Mesendoderm (in vitro differentiated cells): ENCODE measurements at regions not wholly inside any gene's neighbourhood (a gene's known extent, or its start where the extent isn't known, plus 50 kb on each side); places are given as distances from the start of the nearest gene placed in this dataset.

ENCODE experiments used
- DNase-seq: peaks from one replicate; pipeline ENCODE4 v3.0.0; 2013
- H2AK5ac ChIP-seq: 2 replicates; pipeline ENCODE4 v1.6.1; 2013; ENCODE audit warnings: low read length, inconsistent platforms
- H2BK120ac ChIP-seq: 2 replicates; pipeline ENCODE4 v1.6.1; 2013; ENCODE audit warnings: low read depth, mild to moderate bottlenecking, low read length, moderate library complexity, mixed read lengths
- H2BK15ac ChIP-seq: replicated peaks from 2 replicates; pipeline ENCODE4 v1.6.1; 2013; ENCODE audit warnings: low read depth, mild to moderate bottlenecking, moderate library complexity
- H2BK5ac ChIP-seq: 2 replicates; pipeline ENCODE4 v1.6.1; 2013; ENCODE audit warnings: low read length, inconsistent platforms
- H3K18ac ChIP-seq: 2 replicates; pipeline ENCODE4 v1.6.1; 2013; ENCODE audit warnings: mild to moderate bottlenecking, low read length, mixed read lengths
- H3K23ac ChIP-seq: one replicate; pipeline ENCODE4 v1.6.1; 2013; ENCODE audit warnings: low read length
- H3K27ac ChIP-seq: 2 replicates; pipeline ENCODE4 v1.5.1; 2013; ENCODE audit warnings: low read depth, mild to moderate bottlenecking, inconsistent platforms, low read length, moderate library complexity
- H3K27me3 ChIP-seq: 2 replicates; pipeline ENCODE4 v1.6.1; 2013; ENCODE audit warnings: low read length, control low read depth, mild to moderate bottlenecking, inconsistent platforms; ENCODE audit not compliant: insufficient read depth, poor library complexity
- H3K36me3 ChIP-seq: 2 replicates; pipeline ENCODE4 v1.6.1; 2013; ENCODE audit warnings: low read length, inconsistent platforms; ENCODE audit not compliant: control insufficient read depth, insufficient read depth
- H3K4ac ChIP-seq: one replicate; pipeline ENCODE4 v1.6.1; 2013; ENCODE audit warnings: low read depth, mild to moderate bottlenecking, low read length, moderate library complexity
- H3K4me1 ChIP-seq: 2 replicates; pipeline ENCODE4 v1.6.1; 2013; ENCODE audit warnings: low read depth, low read length, inconsistent platforms; ENCODE audit not compliant: control insufficient read depth
- H3K4me2 ChIP-seq: 2 replicates; pipeline ENCODE4 v1.6.1; 2013; ENCODE audit warnings: low read length
- H3K4me3 ChIP-seq: 2 replicates; pipeline ENCODE4 v1.5.1; 2013; ENCODE audit warnings: mild to moderate bottlenecking, low read length
- H3K56ac ChIP-seq: one replicate; pipeline ENCODE4 v1.6.1; 2013; ENCODE audit warnings: low read length
- H3K79me1 ChIP-seq: 2 replicates; pipeline ENCODE4 v1.6.1; 2013; ENCODE audit warnings: low read length, inconsistent platforms
- H3K79me2 ChIP-seq: 2 replicates; pipeline ENCODE4 v1.6.1; 2013; ENCODE audit warnings: mild to moderate bottlenecking, low read length; ENCODE audit not compliant: control insufficient read depth, insufficient read depth
- H3K9ac ChIP-seq: 2 replicates; pipeline ENCODE4 v1.6.1; 2013; ENCODE audit warnings: low read length, inconsistent platforms
- H4K5ac ChIP-seq: one replicate; pipeline ENCODE4 v1.6.1; 2013; ENCODE audit warnings: low read length
- H4K8ac ChIP-seq: one replicate; pipeline ENCODE4 v1.6.1; 2013; ENCODE audit warnings: low read depth, mild to moderate bottlenecking, control low read depth, low read length, moderate library complexity
- WGBS: extraction: QIAGEN DNeasy Blood & Tissue Kit; methylation state at CpG from one replicate; pipeline ENCODE4 v1.1.7; 2013; ENCODE audit warnings: low lambda C conversion rate, missing lambda C conversion rate; ENCODE audit not compliant: insufficient coverage; ENCODE audit errors: extremely low coverage; 5-methylcytosine and 5-hydroxymethylcytosine counted together

DNA sequence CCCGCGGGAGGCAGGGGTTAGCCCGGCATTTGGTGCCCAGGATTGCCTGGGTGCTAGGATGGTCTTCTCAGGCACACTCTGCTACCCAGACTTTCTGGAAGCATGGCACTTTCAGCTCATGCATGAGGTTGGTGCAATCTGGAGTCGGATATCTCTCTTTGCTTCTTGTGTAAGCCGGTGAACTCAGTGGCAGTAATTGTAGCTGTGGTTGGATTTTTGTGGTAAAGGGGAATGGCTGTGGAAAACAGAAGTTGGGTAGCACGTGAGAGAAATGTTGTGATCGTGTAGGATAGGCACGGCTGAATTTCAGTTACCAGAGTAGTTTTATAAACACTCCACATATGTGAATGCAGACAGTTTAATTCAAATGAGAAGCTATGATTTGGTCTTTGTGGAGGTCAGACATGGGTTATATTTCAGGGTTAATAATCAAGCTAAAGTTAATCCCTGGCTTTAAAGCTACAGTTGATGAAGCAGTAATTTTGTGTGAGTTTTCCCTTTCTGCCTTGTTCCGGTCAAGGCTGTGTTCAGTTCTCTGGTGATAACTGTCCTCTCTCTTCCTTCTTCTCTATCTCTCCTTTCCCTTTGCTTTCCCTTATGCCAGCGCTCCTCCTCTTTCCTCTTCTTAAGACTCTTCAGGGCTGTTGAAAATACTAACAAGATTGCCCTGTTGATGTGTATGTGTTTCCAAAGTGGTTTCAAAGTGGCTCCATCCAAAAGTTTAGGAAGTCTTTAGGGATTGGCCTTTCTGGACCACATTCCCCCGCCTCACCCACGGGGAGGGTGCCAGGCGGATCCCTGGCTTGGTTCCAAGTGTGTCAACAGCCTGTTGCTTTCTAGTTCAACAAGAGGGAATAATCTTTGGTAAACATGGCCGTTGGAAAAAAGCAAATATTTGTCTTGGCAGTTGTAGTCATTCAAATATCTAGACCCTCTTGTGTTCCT is 404.6 kb upstream of the C2CD4B start:
- Histone ChIP-seq H3K23ac (no peak overlapping the region), H3K27ac (no peak overlapping the region), H2BK120ac (no peak overlapping the region), H3K4ac (no peak overlapping the region), H4K5ac (no peak overlapping the region), H3K79me1 (peaks cover 3% of the 10 kb centered on the region), H2BK15ac (no peak overlapping the region), H3K9ac (no peak overlapping the region), H3K4me3 (no peak overlapping the region), H3K4me2 (no peak overlapping the region), H3K27me3 (no peaks in the 10 kb centered on the region), H2BK5ac (no peak overlapping the region), H2AK5ac (no peak overlapping the region), H3K36me3 (no peaks in the 10 kb centered on the region), H4K8ac (no peak overlapping the region), H3K4me1 (peaks cover 13% of the 10 kb centered on the region), H3K56ac (no peak overlapping the region), H3K18ac (no peak overlapping the region), H3K79me2 (no peaks in the 10 kb centered on the region)
- WGBS = 100% methylated on average over 2 of the region's 14 CpGs
- DNase-seq = no peak

DNA sequence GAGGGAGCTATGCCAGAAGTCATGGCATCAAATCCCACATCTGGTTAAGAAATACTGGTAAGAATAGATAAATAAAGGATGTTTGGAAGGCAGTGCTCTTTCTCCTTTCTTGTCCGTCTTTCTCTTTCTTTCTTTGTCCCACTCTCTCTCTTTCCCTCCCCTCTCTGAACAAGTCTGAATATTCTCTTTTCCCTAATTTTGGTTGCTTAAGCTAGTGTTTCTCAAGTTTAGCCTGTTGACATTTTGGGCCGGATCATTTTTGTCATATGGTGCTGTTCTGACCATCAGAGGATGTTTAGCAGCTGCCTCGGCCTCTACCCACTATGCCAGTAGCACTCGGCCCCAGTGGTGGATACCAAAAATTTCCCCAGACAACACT is 405.3 kb upstream of the C2CD4B start:
- no CpG with 5 or more reads among the region's 4 CpGs for WGBS
- DNase-seq = no peak
- Histone ChIP-seq H4K8ac (no peak overlapping the region), H3K4me3 (no peak overlapping the region), H3K36me3 (no peaks in the 10 kb centered on the region), H2BK5ac (no peak overlapping the region), H4K5ac (no peak overlapping the region), H3K27me3 (no peaks in the 10 kb centered on the region), H2BK15ac (no peak overlapping the region), H3K4me2 (no peak overlapping the region), H2AK5ac (no peak overlapping the region), H3K4ac (no peak overlapping the region), H3K9ac (no peak overlapping the region), H3K79me1 (peaks cover 3% of the 10 kb centered on the region), H3K23ac (no peak overlapping the region), H2BK120ac (no peak overlapping the region), H3K4me1 (peaks cover 12% of the 10 kb centered on the region), H3K18ac (no peak overlapping the region), H3K27ac (no peak overlapping the region), H3K79me2 (no peaks in the 10 kb centered on the region), H3K56ac (no peak overlapping the region)

- Histone ChIP-seq H3K56ac (no peak overlapping the region), H4K5ac (no peak overlapping the region), H3K79me1 (peaks cover 3% of the 10 kb centered on the region), H3K79me2 (no peaks in the 10 kb centered on the region), H3K36me3 (no peaks in the 10 kb centered on the region), H3K23ac (no peak overlapping the region), H2BK5ac (no peak overlapping the region), H3K4ac (no peak overlapping the region), H2BK120ac (no peak overlapping the region), H2AK5ac (no peak overlapping the region), H3K4me3 (no peak overlapping the region), H3K27me3 (no peaks in the 10 kb centered on the region), H3K4me2 (no peak overlapping the region), H3K4me1 (peaks cover 5% of the 10 kb centered on the region), H3K18ac (no peak overlapping the region), H2BK15ac (no peak overlapping the region), H4K8ac (no peak overlapping the region), H3K9ac (no peak overlapping the region), H3K27ac (no peak overlapping the region)
- no peak for DNase-seq
- 100% methylated on average over 2 of the region's 7 CpGs for WGBS
Observed at GRCh38 chr15:62571072-62571471, 406.0 kb upstream of the C2CD4B start.

DNA sequence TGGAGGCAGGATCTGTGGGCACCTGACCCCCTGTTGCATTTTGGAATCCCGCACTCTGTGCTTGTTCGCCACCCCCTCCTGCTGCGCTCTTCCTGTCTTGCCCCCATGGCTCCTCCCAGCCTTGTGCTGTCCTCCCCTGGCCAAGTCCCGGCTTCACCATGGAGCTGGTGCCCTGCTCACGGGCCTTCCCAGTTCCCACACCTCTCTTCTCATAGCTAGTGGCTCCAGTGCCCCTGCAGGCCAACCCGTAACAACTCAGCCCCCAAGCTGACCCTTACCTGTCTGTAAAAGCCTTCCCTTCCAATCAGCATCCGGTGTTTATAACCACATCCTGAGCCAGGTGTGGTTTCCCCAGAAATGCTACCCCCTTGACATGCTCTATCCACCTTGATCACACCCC is 407.7 kb upstream of the C2CD4B start:
- H3K4me2 ChIP-seq = no peak overlapping the region
- H4K5ac ChIP-seq = no peak overlapping the region
- H4K8ac ChIP-seq = no peak overlapping the region
- no peak overlapping the region for H3K4me3 ChIP-seq
- H3K27ac ChIP-seq = no peak overlapping the region
- peak; percentile 75 for DNase-seq
- H2BK120ac ChIP-seq = no peak overlapping the region
- no peak overlapping the region for H2AK5ac ChIP-seq
- peaks cover 3% of the 10 kb centered on the region for H3K79me1 ChIP-seq
- peaks cover 3% of the 10 kb centered on the region for H3K4me1 ChIP-seq
- H3K4ac ChIP-seq = no peak overlapping the region
- no peak overlapping the region for H2BK15ac ChIP-seq
- H3K9ac ChIP-seq = no peak overlapping the region
- H3K18ac ChIP-seq = no peak overlapping the region
- no peak overlapping the region for H2BK5ac ChIP-seq
- no peaks in the 10 kb centered on the region for H3K27me3 ChIP-seq
- no peaks in the 10 kb centered on the region for H3K79me2 ChIP-seq
- no CpG with 5 or more reads among the region's 7 CpGs for WGBS
- no peak overlapping the region for H3K23ac ChIP-seq
- H3K56ac ChIP-seq = peak overlapping the region; percentile 62
- H3K36me3 ChIP-seq = no peaks in the 10 kb centered on the region

- no peak overlapping the region for H3K4me2 ChIP-seq
- H3K23ac ChIP-seq = no peak overlapping the region
- no peak overlapping the region for H2BK120ac ChIP-seq
- no peak overlapping the region for H3K4ac ChIP-seq
- H2BK15ac ChIP-seq = no peak overlapping the region
- no peaks in the 10 kb centered on the region for H3K36me3 ChIP-seq
- H3K27me3 ChIP-seq = no peaks in the 10 kb centered on the region
- DNase-seq = no peak
- no peak overlapping the region for H2BK5ac ChIP-seq
- no peak overlapping the region for H3K4me3 ChIP-seq
- H3K79me1 ChIP-seq = peaks cover 3% of the 10 kb centered on the region
- H4K8ac ChIP-seq = no peak overlapping the region
- H3K56ac ChIP-seq = no peak overlapping the region
- H2AK5ac ChIP-seq = no peak overlapping the region
- H3K9ac ChIP-seq = no peak overlapping the region
- no peak overlapping the region for H3K27ac ChIP-seq
- no CpG with 5 or more reads among the region's 3 CpGs for WGBS
- no peak overlapping the region for H4K5ac ChIP-seq
- peaks cover 3% of the 10 kb centered on the region for H3K4me1 ChIP-seq
- H3K79me2 ChIP-seq = no peaks in the 10 kb centered on the region
- H3K18ac ChIP-seq = no peak overlapping the region
Observed at GRCh38 chr15:62573876-62574275, 408.8 kb upstream of the C2CD4B start.

DNA sequence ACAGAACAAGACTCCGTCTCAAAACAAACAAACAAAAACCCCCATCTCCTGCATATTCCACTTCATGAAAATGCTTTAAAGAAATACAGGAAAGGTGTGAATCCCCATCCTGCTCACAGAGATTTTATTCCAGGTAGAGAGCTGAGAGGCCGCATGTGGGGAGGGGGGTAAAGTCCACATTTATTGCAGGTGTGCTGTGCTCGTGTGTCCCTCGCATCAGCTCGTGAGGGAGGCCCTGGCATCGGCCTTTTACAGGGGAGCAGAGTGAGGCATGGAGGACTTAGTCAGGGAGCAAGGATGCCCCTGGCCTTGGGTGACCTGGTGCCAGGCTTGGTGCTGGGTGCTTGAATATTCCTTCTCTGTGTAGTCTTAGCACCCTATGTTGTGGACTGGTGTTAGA is 413.5 kb upstream of the C2CD4B start:
- H2BK5ac ChIP-seq = no peak overlapping the region
- no peaks in the 10 kb centered on the region for H3K4me1 ChIP-seq
- no peak overlapping the region for H3K4me2 ChIP-seq
- H2AK5ac ChIP-seq = no peak overlapping the region
- no peak overlapping the region for H2BK120ac ChIP-seq
- H4K5ac ChIP-seq = no peak overlapping the region
- no peak overlapping the region for H2BK15ac ChIP-seq
- no peak overlapping the region for H3K4me3 ChIP-seq
- H3K36me3 ChIP-seq = no peaks in the 10 kb centered on the region
- H3K23ac ChIP-seq = no peak overlapping the region
- DNase-seq = no peak
- H3K56ac ChIP-seq = no peak overlapping the region
- H4K8ac ChIP-seq = no peak overlapping the region
- H3K9ac ChIP-seq = no peak overlapping the region
- no peak overlapping the region for H3K18ac ChIP-seq
- no peaks in the 10 kb centered on the region for H3K79me2 ChIP-seq
- no peak overlapping the region for H3K27ac ChIP-seq
- H3K27me3 ChIP-seq = no peaks in the 10 kb centered on the region
- H3K79me1 ChIP-seq = peaks cover 4% of the 10 kb centered on the region
- WGBS = no CpG with 5 or more reads among the region's 6 CpGs
- no peak overlapping the region for H3K4ac ChIP-seq
